ENCODE measurements at regions not wholly inside any gene's neighbourhood (a gene's known extent, or its start where the extent isn't known, plus 50 kb on each side); places are given as distances from the start of the nearest gene placed in this dataset.
"Not testable (repeated sequence)": the region's sequence is repeated elsewhere in the genome, so short reads cannot be mapped to it uniquely, and the experiment has no call there.

GRCh38 chr5:54404568-54404967 lies 50.9 kb upstream of the HSPB3 start:
- no peaks in the 10 kb centered on the region for H3K9me3 Mint-ChIP-seq
- CTCF ChIA-PET (ENCODE audit: partially characterized antibody) = interaction anchor here (3.3 kb wide), 1 partner anchor 15 kb away, joined by 11 read pairs; no protein-coding TSS in a partner anchor

GRCh38 chr5:54403885-54404416 lies 51.5 kb upstream of the HSPB3 start:
- CTCF ChIA-PET (ENCODE audit: partially characterized antibody) = interaction anchor here (3.3 kb wide), 1 partner anchor 16 kb away, joined by 11 read pairs; no protein-coding TSS in a partner anchor
- Mint-ChIP-seq H3K4me1 (no peaks in the 10 kb centered on the region), H3K9me3 (no peaks in the 10 kb centered on the region), H3K36me3 (no peaks in the 10 kb centered on the region), H3K27me3 (peaks cover 4 to 8% of the 10 kb centered on the region in 2 donors), H3K27ac (no peak overlapping the region), H3K4me3 (no peak overlapping the region)
- no peaks in the 10 kb centered on the region for H3K27me3 ChIP-seq (ENCODE audit: insufficient read depth, low read length)
- POLR2A ChIA-PET (ENCODE audit: partially characterized antibody) = no interaction called here
- intact Hi-C loops (cut with micrococcal nuclease) = no loop called here
- H3K36me3 ChIP-seq (ENCODE audit: insufficient read depth, low read length) = no peaks in the 10 kb centered on the region
- H3K4me1 ChIP-seq (ENCODE audit: insufficient read depth, low read length) = no peaks in the 10 kb centered on the region
- no peak for DNase-seq
- H3K4me3 ChIP-seq (ENCODE audit: low read length in 2 of 2) = no peak overlapping the region
- no peak overlapping the region for H3K27ac ChIP-seq (ENCODE audit: low read depth, low read length)
- no peaks in the 10 kb centered on the region for H3K9me3 ChIP-seq (ENCODE audit: control insufficient read depth in 1 of 2, low read length in 2 of 2)

More at GRCh38 chr5:54404568-54404967, 50.9 kb upstream of the HSPB3 start:
- no peaks in the 10 kb centered on the region for H3K4me1 ChIP-seq (ENCODE audit: insufficient read depth, low read length)
- H3K4me3 ChIP-seq (ENCODE audit: low read length in 2 of 2) = no peak overlapping the region
- H3K36me3 ChIP-seq (ENCODE audit: insufficient read depth, low read length) = no peaks in the 10 kb centered on the region
- Mint-ChIP-seq H3K4me1 (no peaks in the 10 kb centered on the region), H3K27ac (no peak overlapping the region), H3K36me3 (no peaks in the 10 kb centered on the region), H3K27me3 (peaks cover 4 to 8% of the 10 kb centered on the region in 2 donors), H3K4me3 (no peak overlapping the region)
- H3K27me3 ChIP-seq (ENCODE audit: insufficient read depth, low read length) = no peaks in the 10 kb centered on the region
- intact Hi-C loops (cut with micrococcal nuclease) = no loop called here
- no peak overlapping the region for H3K27ac ChIP-seq (ENCODE audit: low read depth, low read length)
- DNase-seq = no peak
- POLR2A ChIA-PET (ENCODE audit: partially characterized antibody) = no interaction called here
- no peaks in the 10 kb centered on the region for H3K9me3 ChIP-seq (ENCODE audit: control insufficient read depth in 1 of 2, low read length in 2 of 2)

- ChIA-PET POLR2A (ENCODE audit: partially characterized antibody) (no interaction called here), CTCF (ENCODE audit: partially characterized antibody) (interaction anchor here (3.3 kb wide), 1 partner anchor 16 kb away, joined by 11 read pairs; no protein-coding TSS in a partner anchor)
- no peak overlapping the region for H3K27ac ChIP-seq (ENCODE audit: low read depth, low read length)
- H3K27me3 ChIP-seq (ENCODE audit: insufficient read depth, low read length) = no peaks in the 10 kb centered on the region
- Mint-ChIP-seq H3K9me3 (no peaks in the 10 kb centered on the region), H3K4me1 (no peaks in the 10 kb centered on the region), H3K27ac (no peak overlapping the region), H3K27me3 (peaks cover 4 to 6% of the 10 kb centered on the region in 2 donors), H3K4me3 (no peak overlapping the region), H3K36me3 (no peaks in the 10 kb centered on the region)
- H3K9me3 ChIP-seq (ENCODE audit: control insufficient read depth in 1 of 2, low read length in 2 of 2) = no peaks in the 10 kb centered on the region
- no peak overlapping the region for H3K4me3 ChIP-seq (ENCODE audit: low read length in 2 of 2)
- no peaks in the 10 kb centered on the region for H3K4me1 ChIP-seq (ENCODE audit: insufficient read depth, low read length)
- DNase-seq = no peak
- no peaks in the 10 kb centered on the region for H3K36me3 ChIP-seq (ENCODE audit: insufficient read depth, low read length)
- intact Hi-C loops (cut with micrococcal nuclease) = no loop called here
Observed at GRCh38 chr5:54403121-54403520, 52.4 kb upstream of the HSPB3 start.

GRCh38 chr5:54401515-54401914 lies 54.0 kb upstream of the HSPB3 start:
- no peak overlapping the region for H3K4me3 ChIP-seq (ENCODE audit: low read length in 2 of 2)
- intact Hi-C loops (cut with micrococcal nuclease) = no loop called here
- H3K36me3 Mint-ChIP-seq = no peaks in the 10 kb centered on the region
- no peak for DNase-seq
- no peaks in the 10 kb centered on the region for H3K9me3 ChIP-seq (ENCODE audit: control insufficient read depth in 1 of 2, low read length in 2 of 2)
- CTCF ChIA-PET (ENCODE audit: partially characterized antibody) = interaction anchor here (1.1 kb wide), 1 partner anchor 18 kb away, joined by 4 read pairs; no protein-coding TSS in a partner anchor
- H3K9me3 Mint-ChIP-seq = no peaks in the 10 kb centered on the region
- no peak overlapping the region for H3K27ac ChIP-seq (ENCODE audit: low read depth, low read length)
- no peaks in the 10 kb centered on the region for H3K27me3 ChIP-seq (ENCODE audit: insufficient read depth, low read length)
- POLR2A ChIA-PET (ENCODE audit: partially characterized antibody) = no interaction called here
- H3K27me3 Mint-ChIP-seq = peaks cover 1 to 4% of the 10 kb centered on the region in 2 donors
- H3K4me1 Mint-ChIP-seq = no peaks in the 10 kb centered on the region
- H3K4me1 ChIP-seq (ENCODE audit: insufficient read depth, low read length) = no peaks in the 10 kb centered on the region
- H3K27ac Mint-ChIP-seq = no peak overlapping the region
- H3K4me3 Mint-ChIP-seq = no peak overlapping the region
- no peaks in the 10 kb centered on the region for H3K36me3 ChIP-seq (ENCODE audit: insufficient read depth, low read length)

- Mint-ChIP-seq H3K4me1 (no peaks in the 10 kb centered on the region), H3K27me3 (no peaks in the 10 kb centered on the region), H3K27ac (no peak overlapping the region), H3K9me3 (peaks cover 0 to 5% (median 1%) of the 10 kb centered on the region in 8 donors), H3K4me3 (no peak overlapping the region), H3K36me3 (no peaks in the 10 kb centered on the region)
- H3K4me1 ChIP-seq (ENCODE audit: insufficient read depth, low read length) = no peaks in the 10 kb centered on the region
- intact Hi-C loops (cut with micrococcal nuclease) = no loop called here
- no peaks in the 10 kb centered on the region for H3K9me3 ChIP-seq (ENCODE audit: control insufficient read depth in 1 of 2, low read length in 2 of 2)
- ChIA-PET POLR2A (ENCODE audit: partially characterized antibody) (no interaction called here), CTCF (ENCODE audit: partially characterized antibody) (no interaction called here)
- no peaks in the 10 kb centered on the region for H3K36me3 ChIP-seq (ENCODE audit: insufficient read depth, low read length)
- H3K4me3 ChIP-seq (ENCODE audit: low read length in 2 of 2) = no peak overlapping the region
- H3K27me3 ChIP-seq (ENCODE audit: insufficient read depth, low read length) = no peaks in the 10 kb centered on the region
- no peak for DNase-seq
- H3K27ac ChIP-seq (ENCODE audit: low read depth, low read length) = no peak overlapping the region
Observed at GRCh38 chr5:54398191-54398590, 57.3 kb upstream of the HSPB3 start.

GRCh38 chr5:54397420-54397819 lies 58.1 kb upstream of the HSPB3 start:
- H3K36me3 Mint-ChIP-seq = no peaks in the 10 kb centered on the region
- no peaks in the 10 kb centered on the region for H3K4me1 Mint-ChIP-seq
- no peak overlapping the region for H3K27ac Mint-ChIP-seq
- no peaks in the 10 kb centered on the region for H3K27me3 Mint-ChIP-seq
- H3K4me3 Mint-ChIP-seq = no peak overlapping the region
- no peaks in the 10 kb centered on the region for H3K36me3 ChIP-seq (ENCODE audit: insufficient read depth, low read length)
- H3K4me1 ChIP-seq (ENCODE audit: insufficient read depth, low read length) = no peaks in the 10 kb centered on the region
- DNase-seq = no peak
- ChIA-PET POLR2A (ENCODE audit: partially characterized antibody) (no interaction called here), CTCF (ENCODE audit: partially characterized antibody) (no interaction called here)
- no peak overlapping the region for H3K4me3 ChIP-seq (ENCODE audit: low read length in 2 of 2)
- intact Hi-C loops (cut with micrococcal nuclease) = no loop called here
- no peaks in the 10 kb centered on the region for H3K9me3 ChIP-seq (ENCODE audit: control insufficient read depth in 1 of 2, low read length in 2 of 2)
- H3K27me3 ChIP-seq (ENCODE audit: insufficient read depth, low read length) = no peaks in the 10 kb centered on the region
- H3K9me3 Mint-ChIP-seq = peaks cover 0 to 5% (median 2%) of the 10 kb centered on the region in 8 donors
- no peak overlapping the region for H3K27ac ChIP-seq (ENCODE audit: low read depth, low read length)

- H3K27ac ChIP-seq (ENCODE audit: low read depth, low read length); H3K4me1 Mint-ChIP-seq; H3K4me3 ChIP-seq (ENCODE audit: low read length in 2 of 2); H3K27ac Mint-ChIP-seq; H3K27me3 ChIP-seq (ENCODE audit: insufficient read depth, low read length); H3K9me3 Mint-ChIP-seq; H3K4me3 Mint-ChIP-seq; DNase-seq; H3K36me3 ChIP-seq (ENCODE audit: insufficient read depth, low read length); H3K36me3 Mint-ChIP-seq; intact Hi-C loops (cut with micrococcal nuclease); H3K9me3 ChIP-seq (ENCODE audit: control insufficient read depth in 1 of 2, low read length in 2 of 2); H3K27me3 Mint-ChIP-seq; H3K4me1 ChIP-seq (ENCODE audit: insufficient read depth, low read length); POLR2A ChIA-PET (ENCODE audit: partially characterized antibody): not testable (repeated sequence)
- CTCF ChIA-PET (ENCODE audit: partially characterized antibody) = interaction anchor here (0.5 kb wide), 1 partner anchor 405 kb away, joined by 3 read pairs; no protein-coding TSS in a partner anchor
Observed at GRCh38 chr5:54393007-54393406, 62.5 kb upstream of the HSPB3 start.

Measured in CD4-positive, alpha-beta memory T cell (primary cell).